ENCODE measurements at regions not wholly inside any gene's neighbourhood (a gene's known extent, or its start where the extent isn't known, plus 50 kb on each side); places are given as distances from the start of the nearest gene placed in this dataset.

GRCh38 chr1:59012378-59012777, 228.5 kb upstream of the JUN start:
- H3K9me3 ChIP-seq (ENCODE audit: low read depth, low read length), result no peaks in the 10 kb centered on the region
- H3K4me1 ChIP-seq (ENCODE audit: insufficient read depth, low read length), result peaks cover 49% of the 10 kb centered on the region
- no peak overlapping the region for H3K27ac ChIP-seq (ENCODE audit: low read depth, low read length)
- H4K20me1 ChIP-seq (ENCODE audit: insufficient read depth, low read length), result no peaks in the 10 kb centered on the region
- H3K4me3 ChIP-seq (ENCODE audit: insufficient read depth, low read length), result no peak overlapping the region
- no peak overlapping the region for H2AFZ ChIP-seq (ENCODE audit: low read length)
- TF ChIP-seq CTCF (IDR thresholded peaks at IDR 0.05; ENCODE audit: extremely low read depth, low read depth, low read length), result no peak
- no peak for DNase-seq (ENCODE audit: insufficient read length, low spot score, missing footprints)
- H3K36me3 ChIP-seq (ENCODE audit: insufficient read depth, low read length), result no peaks in the 10 kb centered on the region
- no peaks in the 10 kb centered on the region for H3K79me2 ChIP-seq (ENCODE audit: insufficient read depth, low read length)
- H3K4me2 ChIP-seq (ENCODE audit: insufficient read depth, low read length), result no peak overlapping the region
- no peaks in the 10 kb centered on the region for H3K27me3 ChIP-seq (ENCODE audit: insufficient read depth, low read length)

GRCh38 chr1:59013276-59013927, 229.6 kb upstream of the JUN start:
- no peak for DNase-seq (ENCODE audit: insufficient read length, low spot score, missing footprints)
- no peaks in the 10 kb centered on the region for H3K27me3 ChIP-seq (ENCODE audit: insufficient read depth, low read length)
- peak overlapping the region; percentile 77 for H3K4me2 ChIP-seq (ENCODE audit: insufficient read depth, low read length)
- no peaks in the 10 kb centered on the region for H3K36me3 ChIP-seq (ENCODE audit: insufficient read depth, low read length)
- H3K79me2 ChIP-seq (ENCODE audit: insufficient read depth, low read length), result no peaks in the 10 kb centered on the region
- TF ChIP-seq CTCF (IDR thresholded peaks at IDR 0.05; ENCODE audit: extremely low read depth, low read depth, low read length), result no peak
- H4K20me1 ChIP-seq (ENCODE audit: insufficient read depth, low read length), result no peaks in the 10 kb centered on the region
- no peaks in the 10 kb centered on the region for H3K9me3 ChIP-seq (ENCODE audit: low read depth, low read length)
- peak overlapping the region; percentile 54 for H3K4me3 ChIP-seq (ENCODE audit: insufficient read depth, low read length)
- H3K4me1 ChIP-seq (ENCODE audit: insufficient read depth, low read length), result peaks cover 39% of the 10 kb centered on the region
- peak overlapping the region; percentile 79 for H2AFZ ChIP-seq (ENCODE audit: low read length)
- peak overlapping the region; percentile 88 for H3K27ac ChIP-seq (ENCODE audit: low read depth, low read length)

- no peak for TF ChIP-seq CTCF (IDR thresholded peaks at IDR 0.05; ENCODE audit: extremely low read depth, low read depth, low read length)
Measured at GRCh38 chr1:59013928-59014279, 230.1 kb upstream of the JUN start.

GRCh38 chr1:59014827-59015226, 231.0 kb upstream of the JUN start:
- no peaks in the 10 kb centered on the region for H3K27me3 ChIP-seq (ENCODE audit: insufficient read depth, low read length)
- H3K4me3 ChIP-seq (ENCODE audit: insufficient read depth, low read length), result no peak overlapping the region
- H3K9me3 ChIP-seq (ENCODE audit: low read depth, low read length), result no peaks in the 10 kb centered on the region
- H2AFZ ChIP-seq (ENCODE audit: low read length), result peak overlapping the region; percentile 55
- no peak for DNase-seq (ENCODE audit: insufficient read length, low spot score, missing footprints)
- peak overlapping the region; percentile 88 for H3K27ac ChIP-seq (ENCODE audit: low read depth, low read length)
- H3K79me2 ChIP-seq (ENCODE audit: insufficient read depth, low read length), result no peaks in the 10 kb centered on the region
- no peaks in the 10 kb centered on the region for H4K20me1 ChIP-seq (ENCODE audit: insufficient read depth, low read length)
- peaks cover 38% of the 10 kb centered on the region for H3K4me1 ChIP-seq (ENCODE audit: insufficient read depth, low read length)
- H3K36me3 ChIP-seq (ENCODE audit: insufficient read depth, low read length), result no peaks in the 10 kb centered on the region
- TF ChIP-seq CTCF (IDR thresholded peaks at IDR 0.05; ENCODE audit: extremely low read depth, low read depth, low read length), result no peak
- H3K4me2 ChIP-seq (ENCODE audit: insufficient read depth, low read length), result no peak overlapping the region

More at GRCh38 chr1:59013928-59014279, 230.1 kb upstream of the JUN start:
- Histone ChIP-seq H3K4me1 (ENCODE audit: insufficient read depth, low read length) (peaks cover 34% of the 10 kb centered on the region), H3K4me3 (ENCODE audit: insufficient read depth, low read length) (peak overlapping the region; percentile 54), H3K27ac (ENCODE audit: low read depth, low read length) (peak overlapping the region; percentile 88), H3K27me3 (ENCODE audit: insufficient read depth, low read length) (no peaks in the 10 kb centered on the region), H3K4me2 (ENCODE audit: insufficient read depth, low read length) (peak overlapping the region; percentile 77), H3K9me3 (ENCODE audit: low read depth, low read length) (no peaks in the 10 kb centered on the region), H4K20me1 (ENCODE audit: insufficient read depth, low read length) (no peaks in the 10 kb centered on the region), H2AFZ (ENCODE audit: low read length) (peak overlapping the region; percentile 79), H3K36me3 (ENCODE audit: insufficient read depth, low read length) (no peaks in the 10 kb centered on the region), H3K79me2 (ENCODE audit: insufficient read depth, low read length) (no peaks in the 10 kb centered on the region)
- no peak for DNase-seq (ENCODE audit: insufficient read length, low spot score, missing footprints)

Data from osteoblast (primary cell).